HL-60 (cell line): ENCODE measurements at regions not wholly inside any gene's neighbourhood (a gene's known extent, or its start where the extent isn't known, plus 50 kb on each side); places are given as distances from the start of the nearest gene placed in this dataset.

Source experiments
- POLR2AphosphoS5 ChIP-seq: IDR thresholded peaks from 2 replicates; pipeline ENCODE4 v1.6.1; 2012; ENCODE audit warnings: low read depth
- TF ChIP-seq, protein P1 (sequence below): IDR thresholded peaks from one replicate; pipeline ENCODE4 v1.5.1; 2011; ENCODE audit warnings: low read length, control low read depth, inconsistent platforms; ENCODE audit not compliant: insufficient read depth

- no peak for TF ChIP-seq POLR2AphosphoS5
- TF ChIP-seq, protein P1, sequence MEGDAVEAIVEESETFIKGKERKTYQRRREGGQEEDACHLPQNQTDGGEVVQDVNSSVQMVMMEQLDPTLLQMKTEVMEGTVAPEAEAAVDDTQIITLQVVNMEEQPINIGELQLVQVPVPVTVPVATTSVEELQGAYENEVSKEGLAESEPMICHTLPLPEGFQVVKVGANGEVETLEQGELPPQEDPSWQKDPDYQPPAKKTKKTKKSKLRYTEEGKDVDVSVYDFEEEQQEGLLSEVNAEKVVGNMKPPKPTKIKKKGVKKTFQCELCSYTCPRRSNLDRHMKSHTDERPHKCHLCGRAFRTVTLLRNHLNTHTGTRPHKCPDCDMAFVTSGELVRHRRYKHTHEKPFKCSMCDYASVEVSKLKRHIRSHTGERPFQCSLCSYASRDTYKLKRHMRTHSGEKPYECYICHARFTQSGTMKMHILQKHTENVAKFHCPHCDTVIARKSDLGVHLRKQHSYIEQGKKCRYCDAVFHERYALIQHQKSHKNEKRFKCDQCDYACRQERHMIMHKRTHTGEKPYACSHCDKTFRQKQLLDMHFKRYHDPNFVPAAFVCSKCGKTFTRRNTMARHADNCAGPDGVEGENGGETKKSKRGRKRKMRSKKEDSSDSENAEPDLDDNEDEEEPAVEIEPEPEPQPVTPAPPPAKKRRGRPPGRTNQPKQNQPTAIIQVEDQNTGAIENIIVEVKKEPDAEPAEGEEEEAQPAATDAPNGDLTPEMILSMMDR: no peak
Measured at GRCh38 chr15:61633951-61634350, 404.8 kb upstream of the RORA start.
